Neural progenitor cell (in vitro differentiated cells): ENCODE measurements at regions not wholly inside any gene's neighbourhood (a gene's known extent, or its start where the extent isn't known, plus 50 kb on each side); places are given as distances from the start of the nearest gene placed in this dataset.

Experiments used
- CTCF ChIP-seq: fragments of 200-600 bp; sonication (generic); IDR thresholded peaks from 2 replicates; pipeline ENCODE4 v1.5.1; 2017; ENCODE audit warnings: antibody characterized with exemption, mild to moderate bottlenecking
- EZH2 ChIP-seq: fragments of 200-600 bp; sonication (generic); IDR thresholded peaks from 2 replicates; pipeline ENCODE4 v1.6.1; 2017; ENCODE audit warnings: antibody characterized with exemption, mild to moderate bottlenecking, moderate library complexity
- EZH2phosphoT487 ChIP-seq: fragments of 200-600 bp; sonication (generic); IDR thresholded peaks from 2 replicates; pipeline ENCODE4 v1.6.1; 2017; ENCODE audit warnings: antibody characterized with exemption

GRCh38 chr10:43879162-43879561 lies 230.5 kb upstream of the ZNF32 start:
- TF ChIP-seq CTCF (no peak), EZH2phosphoT487 (no peak), EZH2 (no peak)
